Natural killer cell (primary cell): ENCODE measurements at regions not wholly inside any gene's neighbourhood (a gene's known extent, or its start where the extent isn't known, plus 50 kb on each side); places are given as distances from the start of the nearest gene placed in this dataset.
"Not testable (repeated sequence)": the region's sequence is repeated elsewhere in the genome, so short reads cannot be mapped to it uniquely, and the experiment has no call there.

ENCODE experiments used
- ATAC-seq, 3 donors: fragments of 150-1000 bp in 2 of 3; fragments of 200-7000 bp in 1 of 3; cut with Tn5 transposase; 1 replicate in 1 of 3; 2 replicates in 2 of 3; pipeline ENCODE4 v1.10.0; 2021; ENCODE audit warnings: mild to moderate bottlenecking in 2 of 3, moderate library complexity in 2 of 3
- DNase-seq, 2 donors: peaks; one replicate each; pipeline versions ENCODE4 v3.0.0 to v3.0.0-alpha.2; 2013 to 2021; ENCODE audit warnings: mixed read lengths in 1 of 2
- H3K27ac ChIP-seq: one replicate; pipeline ENCODE4 v1.5.1; 2013; ENCODE audit warnings: mild to moderate bottlenecking, low read length
- H3K27me3 ChIP-seq: one replicate; pipeline ENCODE4 v1.6.1; 2013; ENCODE audit warnings: low read length; ENCODE audit not compliant: control insufficient read depth, insufficient read depth
- H3K36me3 ChIP-seq: one replicate; pipeline ENCODE4 v1.6.1; 2013; ENCODE audit warnings: low read length; ENCODE audit not compliant: control insufficient read depth, insufficient read depth
- H3K4me1 ChIP-seq: one replicate; pipeline ENCODE4 v1.6.1; 2013; ENCODE audit warnings: low read length; ENCODE audit not compliant: control insufficient read depth, insufficient read depth
- H3K4me3 ChIP-seq: one replicate; pipeline ENCODE4 v1.5.1; 2013; ENCODE audit warnings: low read length
- H3K9me3 ChIP-seq: one replicate; pipeline ENCODE4 v1.6.1; 2013; ENCODE audit warnings: low read length; ENCODE audit not compliant: control insufficient read depth, insufficient read depth
- H3K27ac Mint-ChIP-seq, 2 donors: one replicate each; pipeline ENCODE4 v1.8.0; 2022; ENCODE audit warnings: mild to moderate bottlenecking in 2 of 2, mixed read lengths in 2 of 2, moderate library complexity in 1 of 2
- H3K27me3 Mint-ChIP-seq, 2 donors: one replicate each; pipeline ENCODE4 v1.8.0; 2022; ENCODE audit warnings: low read depth in 2 of 2, mixed read lengths in 2 of 2
- H3K36me3 Mint-ChIP-seq: one replicate; pipeline ENCODE4 v1.8.0; 2022; ENCODE audit warnings: mixed read lengths
- H3K4me1 Mint-ChIP-seq, 2 donors: one replicate each; pipeline ENCODE4 v1.8.0; 2022; ENCODE audit warnings: mixed read lengths in 2 of 2
- H3K4me3 Mint-ChIP-seq: one replicate; pipeline ENCODE4 v1.8.0; 2022; ENCODE audit warnings: mild to moderate bottlenecking, moderate library complexity, mixed read lengths
- H3K9me3 Mint-ChIP-seq, 2 donors: one replicate each; pipeline ENCODE4 v1.8.0; 2022; ENCODE audit warnings: mixed read lengths in 2 of 2
- WGBS: methylation state at CpG from one replicate; pipeline ENCODE4 v1.1.7; 2013; ENCODE audit warnings: missing lambda C conversion rate; ENCODE audit not compliant: insufficient coverage; 5-methylcytosine and 5-hydroxymethylcytosine counted together
- intact Hi-C: fragments of 100-400 bp; cut with micrococcal nuclease; formaldehyde crosslinking; loops from one replicate; pipeline ENCODE4 v1.14.2; 2022
- TF ChIP-seq, protein P1 (sequence below): fragments of 200-600 bp; IDR thresholded peaks from one replicate; pipeline ENCODE4 v1.8.0; 2022; ENCODE audit warnings: antibody characterized with exemption

- Histone ChIP-seq H3K4me1 (no peaks in the 10 kb centered on the region), H3K27me3 (no peaks in the 10 kb centered on the region), H3K36me3 (no peaks in the 10 kb centered on the region), H3K27ac (no peak overlapping the region), H3K4me3 (no peak overlapping the region), H3K9me3 (peaks cover 4% of the 10 kb centered on the region)
- H3K27ac Mint-ChIP-seq, result no peak overlapping the region
- no peaks in the 10 kb centered on the region for H3K4me1 Mint-ChIP-seq
- H3K4me3 Mint-ChIP-seq, result no peak overlapping the region
- TF ChIP-seq, protein P1, sequence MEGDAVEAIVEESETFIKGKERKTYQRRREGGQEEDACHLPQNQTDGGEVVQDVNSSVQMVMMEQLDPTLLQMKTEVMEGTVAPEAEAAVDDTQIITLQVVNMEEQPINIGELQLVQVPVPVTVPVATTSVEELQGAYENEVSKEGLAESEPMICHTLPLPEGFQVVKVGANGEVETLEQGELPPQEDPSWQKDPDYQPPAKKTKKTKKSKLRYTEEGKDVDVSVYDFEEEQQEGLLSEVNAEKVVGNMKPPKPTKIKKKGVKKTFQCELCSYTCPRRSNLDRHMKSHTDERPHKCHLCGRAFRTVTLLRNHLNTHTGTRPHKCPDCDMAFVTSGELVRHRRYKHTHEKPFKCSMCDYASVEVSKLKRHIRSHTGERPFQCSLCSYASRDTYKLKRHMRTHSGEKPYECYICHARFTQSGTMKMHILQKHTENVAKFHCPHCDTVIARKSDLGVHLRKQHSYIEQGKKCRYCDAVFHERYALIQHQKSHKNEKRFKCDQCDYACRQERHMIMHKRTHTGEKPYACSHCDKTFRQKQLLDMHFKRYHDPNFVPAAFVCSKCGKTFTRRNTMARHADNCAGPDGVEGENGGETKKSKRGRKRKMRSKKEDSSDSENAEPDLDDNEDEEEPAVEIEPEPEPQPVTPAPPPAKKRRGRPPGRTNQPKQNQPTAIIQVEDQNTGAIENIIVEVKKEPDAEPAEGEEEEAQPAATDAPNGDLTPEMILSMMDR, result no peak
- DNase-seq (no peak), ATAC-seq (no peak)
- H3K27me3 Mint-ChIP-seq, result no peaks in the 10 kb centered on the region
- peaks cover 10 to 17% of the 10 kb centered on the region in 2 donors for H3K9me3 Mint-ChIP-seq
- H3K36me3 Mint-ChIP-seq, result no peaks in the 10 kb centered on the region
- intact Hi-C loops, result no loop called here
Observed at GRCh38 chr4:130034876-130035275, 938.9 kb downstream of the C4orf33 start.

DNA sequence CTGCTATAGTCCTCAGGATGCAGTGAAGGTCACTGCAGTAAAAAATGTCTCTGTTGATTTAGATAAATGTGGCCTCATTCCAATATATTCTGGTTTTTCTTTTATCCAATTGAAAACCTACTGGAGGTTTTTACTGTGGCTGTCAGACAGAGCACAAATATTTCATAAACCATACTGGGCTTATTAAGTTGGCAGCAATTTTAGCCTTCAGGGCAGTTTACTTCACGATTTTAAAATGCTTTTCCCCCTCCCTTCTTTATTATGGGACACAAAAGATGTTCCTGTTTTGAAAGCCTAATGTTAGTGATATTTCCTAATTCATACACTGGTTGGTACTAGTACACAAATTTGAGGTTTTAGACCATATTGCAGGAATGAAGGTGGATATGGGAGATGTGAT, 939.4 kb downstream of the C4orf33 start:
- Histone ChIP-seq H3K27me3 (no peaks in the 10 kb centered on the region), H3K27ac (no peak overlapping the region), H3K9me3 (peaks cover 4% of the 10 kb centered on the region), H3K4me1 (no peaks in the 10 kb centered on the region), H3K4me3 (no peak overlapping the region), H3K36me3 (no peaks in the 10 kb centered on the region)
- no peak for DNase-seq
- no peak overlapping the region for H3K4me3 Mint-ChIP-seq
- TF ChIP-seq, protein P1, result no peak
- WGBS, result 50% methylated on average over 1 of the region's 1 CpG
- H3K27me3 Mint-ChIP-seq, result no peaks in the 10 kb centered on the region
- no peak overlapping the region for H3K27ac Mint-ChIP-seq
- ATAC-seq, result no peak
- intact Hi-C loops, result no loop called here
- no peaks in the 10 kb centered on the region for H3K36me3 Mint-ChIP-seq
- H3K4me1 Mint-ChIP-seq, result no peaks in the 10 kb centered on the region
- H3K9me3 Mint-ChIP-seq, result peaks cover 12 to 19% of the 10 kb centered on the region in 2 donors

DNA sequence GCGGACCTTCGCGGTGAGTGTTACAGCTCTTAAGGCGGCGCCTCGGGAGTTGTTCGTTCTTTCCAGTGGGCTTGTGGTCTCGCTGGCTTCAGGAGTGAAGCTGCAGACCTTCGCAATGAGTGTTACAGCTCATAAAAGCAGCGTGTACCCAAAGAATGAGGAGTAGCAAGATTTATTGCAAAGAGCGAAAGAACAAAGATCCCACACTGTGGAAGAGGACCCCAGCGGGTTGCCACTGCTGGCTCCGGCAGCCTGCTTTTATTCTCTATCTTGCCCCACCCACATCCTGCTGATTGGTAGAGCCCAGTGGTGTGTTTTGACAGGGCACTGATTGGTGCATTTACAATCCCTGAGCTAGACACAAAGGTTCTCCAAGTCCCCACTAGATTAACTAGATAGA, 941.9 kb downstream of the C4orf33 start:
- H3K4me3 Mint-ChIP-seq, H3K27ac Mint-ChIP-seq, H3K27ac ChIP-seq, H3K4me1 Mint-ChIP-seq, H3K36me3 Mint-ChIP-seq, DNase-seq, H3K27me3 Mint-ChIP-seq, H3K36me3 ChIP-seq, H3K9me3 ChIP-seq, H3K4me3 ChIP-seq, H3K4me1 ChIP-seq, H3K27me3 ChIP-seq, intact Hi-C loops, ATAC-seq: not testable (repeated sequence)
- 95% methylated on average over 12 of the region's 13 CpGs for WGBS
- H3K9me3 Mint-ChIP-seq, result peaks cover 9 to 10% of the 10 kb centered on the region in 2 donors

DNA sequence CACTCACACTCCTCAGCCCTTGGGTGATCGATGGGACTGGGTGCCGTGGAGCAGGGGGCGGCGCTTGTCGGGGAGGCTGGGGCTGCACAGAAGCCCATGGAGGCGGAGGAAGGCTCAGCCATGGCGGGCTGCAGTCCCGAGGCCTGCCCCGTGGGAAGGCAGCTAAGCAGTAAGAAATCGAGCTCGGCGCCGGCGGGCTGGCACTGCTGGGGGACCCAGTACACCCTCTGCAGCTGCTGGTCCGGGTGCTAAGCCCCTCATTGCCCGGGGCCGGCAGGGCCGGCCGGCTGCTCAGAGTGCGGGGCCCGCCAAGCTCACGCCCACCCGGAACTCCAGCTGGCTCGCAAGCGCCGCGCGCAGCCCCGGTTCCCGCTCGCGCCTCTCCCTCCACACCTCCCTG, 942.6 kb downstream of the C4orf33 start:
- H3K27ac Mint-ChIP-seq, H3K9me3 ChIP-seq, DNase-seq, H3K36me3 Mint-ChIP-seq, H3K36me3 ChIP-seq, H3K27ac ChIP-seq, ATAC-seq, H3K27me3 ChIP-seq, H3K4me3 Mint-ChIP-seq, H3K4me1 ChIP-seq, intact Hi-C loops, H3K4me1 Mint-ChIP-seq, H3K4me3 ChIP-seq, H3K27me3 Mint-ChIP-seq: not testable (repeated sequence)
- WGBS, result 92% methylated on average over 32 of the region's 32 CpGs
- H3K9me3 Mint-ChIP-seq, result peaks cover 6 to 10% of the 10 kb centered on the region in 2 donors

DNA sequence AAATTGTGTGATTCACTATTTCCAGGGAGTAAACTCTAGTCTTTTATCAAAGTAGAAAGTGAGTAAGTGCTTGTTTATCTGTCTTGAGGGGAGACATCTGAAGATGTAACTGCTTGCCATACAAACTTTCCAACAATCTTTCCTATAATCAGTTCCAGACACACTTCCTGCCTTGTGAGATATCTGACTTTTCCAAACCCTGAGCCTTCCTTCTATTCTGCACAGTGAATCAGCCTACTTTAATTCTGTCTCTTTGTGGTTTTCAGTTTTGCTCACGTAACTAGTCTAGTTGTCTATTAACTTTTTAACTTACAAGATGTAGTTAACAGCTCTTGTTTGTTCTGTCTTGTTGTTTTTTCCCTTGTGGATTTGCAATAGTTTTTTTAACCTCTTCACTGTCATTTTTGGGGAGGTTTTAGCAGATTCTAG, 947.8 kb downstream of the C4orf33 start:
- H3K9me3 ChIP-seq, result peaks cover 4% of the 10 kb centered on the region
- H3K36me3 ChIP-seq, result no peaks in the 10 kb centered on the region
- Mint-ChIP-seq H3K27ac (no peak overlapping the region), H3K27me3 (no peaks in the 10 kb centered on the region), H3K4me1 (no peaks in the 10 kb centered on the region), H3K36me3 (no peaks in the 10 kb centered on the region), H3K9me3 (peaks cover 6 to 12% of the 10 kb centered on the region in 2 donors), H3K4me3 (no peak overlapping the region)
- H3K4me1 ChIP-seq, result no peaks in the 10 kb centered on the region
- no peak overlapping the region for H3K4me3 ChIP-seq
- ATAC-seq, result no peak
- TF ChIP-seq, protein P1, result no peak
- no CpG with 5 or more reads among the region's 1 CpG for WGBS
- H3K27ac ChIP-seq, result no peak overlapping the region
- H3K27me3 ChIP-seq, result no peaks in the 10 kb centered on the region
- intact Hi-C loops, result no loop called here
- DNase-seq, result no peak
